Jurkat, Clone E6-1 (cell line): ENCODE measurements at regions not wholly inside any gene's neighbourhood (a gene's known extent, or its start where the extent isn't known, plus 50 kb on each side); places are given as distances from the start of the nearest gene placed in this dataset.
"Not testable (repeated sequence)": the region's sequence is repeated elsewhere in the genome, so short reads cannot be mapped to it uniquely, and the experiment has no call there.

Experiments used
- DNase-seq: peaks from one replicate; pipeline ENCODE4 v3.0.0-alpha.2; 2011; ENCODE audit warnings: low read depth, low spot score
- H3K4me3 ChIP-seq: 2 replicates; pipeline ENCODE4 v1.5.1; 2011; ENCODE audit warnings: mild to moderate bottlenecking, low read length, control low read depth, moderate library complexity

DNA sequence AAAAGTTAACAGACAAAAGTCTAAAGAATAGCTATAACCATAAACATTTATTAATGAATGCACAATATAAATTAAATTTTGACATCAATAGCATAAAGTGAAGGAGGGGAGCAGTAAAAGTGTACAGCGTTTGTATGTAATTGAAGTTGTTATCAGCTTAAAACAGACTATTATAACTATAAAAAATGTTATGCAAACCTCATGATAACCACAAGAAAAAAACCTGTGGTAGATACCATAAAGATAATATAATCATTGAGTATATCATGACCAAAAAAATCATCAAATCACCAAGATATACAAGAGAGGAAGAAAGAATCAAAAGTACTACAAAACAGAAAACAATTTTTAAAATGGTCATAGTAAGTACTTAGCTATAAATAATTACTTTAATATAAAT, 122.1 kb upstream of the ID2 start:
- no peak for DNase-seq

DNA sequence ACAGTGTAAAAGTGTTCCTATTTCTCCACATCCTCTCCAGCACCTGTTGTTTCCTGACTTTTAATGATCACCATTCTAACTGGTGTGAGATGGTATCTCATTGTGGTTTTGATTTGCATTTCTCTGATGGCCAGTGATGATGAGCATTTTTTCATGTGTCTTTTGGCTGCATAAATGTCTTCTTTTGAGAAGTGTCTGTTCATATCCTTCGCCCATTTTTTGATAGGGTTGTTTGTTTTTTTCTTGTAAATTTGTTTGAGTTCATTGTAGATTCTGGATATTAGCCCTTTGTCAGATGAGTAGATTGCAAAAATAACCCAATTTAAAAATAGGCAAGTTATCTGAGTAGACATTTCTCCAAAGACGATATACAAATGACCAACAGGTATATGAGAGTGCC, 120.2 kb upstream of the ID2 start:
- not testable (repeated sequence) for DNase-seq, H3K4me3 ChIP-seq

More for the DNA sequence above, 122.1 kb upstream of the ID2 start:
- no peak overlapping the region for H3K4me3 ChIP-seq

DNA sequence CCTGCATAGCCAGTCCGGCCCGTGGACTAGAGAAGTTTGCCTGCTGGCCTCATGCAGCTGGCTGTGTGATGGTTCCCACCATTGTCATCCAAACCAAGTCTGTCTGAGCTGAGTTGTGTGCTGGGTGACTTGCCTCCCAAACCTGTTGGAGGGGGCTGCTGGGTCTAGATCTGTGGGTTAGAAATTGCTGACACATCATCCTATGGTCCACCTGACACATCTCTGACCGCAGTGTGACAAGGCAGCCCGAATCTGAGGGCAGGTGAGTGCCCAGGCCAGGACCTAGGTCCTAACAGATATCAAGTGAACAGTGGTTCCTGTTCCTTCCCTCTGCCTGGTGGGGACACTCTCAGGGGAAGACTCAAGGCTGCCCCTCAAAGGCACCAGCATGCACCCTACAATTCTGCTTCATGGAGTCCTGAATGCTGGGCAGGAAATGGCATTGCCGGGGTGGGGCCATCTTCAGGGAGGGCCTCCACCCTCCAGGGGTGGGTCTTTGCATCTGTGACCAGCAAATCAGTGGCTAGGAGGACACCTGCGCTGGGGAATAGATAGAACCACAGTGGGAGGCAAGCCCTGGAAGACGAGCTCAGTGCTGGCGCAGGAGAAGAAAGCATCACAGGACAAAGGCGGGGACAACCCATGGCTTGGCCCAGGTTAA, 117.9 kb upstream of the ID2 start:
- no peak overlapping the region for H3K4me3 ChIP-seq
- DNase-seq: no peak

DNA sequence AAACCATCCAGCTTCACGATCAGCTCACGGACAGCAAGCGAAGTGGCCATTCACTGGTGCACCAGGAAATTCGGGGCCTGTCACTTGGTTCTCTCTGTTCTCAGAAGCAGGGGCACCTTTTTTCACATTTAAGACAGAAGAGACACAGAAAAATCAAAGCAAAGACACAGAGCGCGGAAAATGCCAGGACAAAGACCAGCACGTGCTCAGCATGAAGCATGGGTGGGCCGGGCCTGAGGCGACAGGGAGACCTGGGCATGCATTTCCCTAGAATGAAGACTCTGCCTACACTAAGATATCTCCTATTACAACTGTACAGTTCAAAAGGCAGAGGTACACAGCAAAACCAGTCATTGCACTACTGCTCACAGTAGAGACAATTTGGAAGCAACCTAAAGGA, 117.4 kb upstream of the ID2 start:
- no peak overlapping the region for H3K4me3 ChIP-seq
- DNase-seq: no peak

DNA sequence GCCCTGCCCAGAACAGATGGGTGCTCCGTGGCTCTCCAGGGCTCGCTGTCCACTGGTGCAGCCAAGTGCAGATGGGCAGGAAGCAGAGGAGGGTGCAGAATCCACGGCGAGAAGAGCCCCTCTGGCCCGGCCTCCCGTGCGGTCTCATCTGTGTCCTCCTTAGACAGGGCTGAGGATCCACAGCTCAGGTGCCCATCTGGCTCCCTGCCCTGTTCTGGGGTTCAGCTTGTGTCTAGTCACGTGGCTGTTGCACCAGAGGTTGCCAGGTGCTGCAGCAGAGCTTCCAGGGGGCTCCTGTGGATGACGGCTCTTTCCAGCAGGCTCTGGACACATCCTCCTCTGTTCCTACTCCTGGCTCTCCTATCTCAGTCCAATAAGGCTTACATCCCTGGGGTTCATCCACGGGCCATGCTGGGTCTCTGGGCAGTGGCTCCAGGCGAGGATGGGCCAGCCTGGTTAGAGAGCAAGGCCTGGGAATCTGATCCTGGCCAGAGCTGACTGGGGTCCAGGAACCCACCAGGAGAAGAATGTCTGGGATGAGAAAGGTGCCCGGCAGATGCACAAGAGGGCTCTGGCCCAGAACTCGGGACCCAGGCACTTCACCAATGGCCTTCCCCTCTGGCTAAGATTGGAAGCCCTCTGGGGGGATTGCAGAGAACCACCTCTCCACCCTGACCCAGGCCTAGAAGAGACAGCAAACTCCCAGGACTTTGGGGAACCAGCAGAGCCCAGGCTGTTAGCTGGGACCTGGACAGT, 116.3 kb upstream of the ID2 start:
- H3K4me3 ChIP-seq: no peak overlapping the region
- DNase-seq: no peak

DNA sequence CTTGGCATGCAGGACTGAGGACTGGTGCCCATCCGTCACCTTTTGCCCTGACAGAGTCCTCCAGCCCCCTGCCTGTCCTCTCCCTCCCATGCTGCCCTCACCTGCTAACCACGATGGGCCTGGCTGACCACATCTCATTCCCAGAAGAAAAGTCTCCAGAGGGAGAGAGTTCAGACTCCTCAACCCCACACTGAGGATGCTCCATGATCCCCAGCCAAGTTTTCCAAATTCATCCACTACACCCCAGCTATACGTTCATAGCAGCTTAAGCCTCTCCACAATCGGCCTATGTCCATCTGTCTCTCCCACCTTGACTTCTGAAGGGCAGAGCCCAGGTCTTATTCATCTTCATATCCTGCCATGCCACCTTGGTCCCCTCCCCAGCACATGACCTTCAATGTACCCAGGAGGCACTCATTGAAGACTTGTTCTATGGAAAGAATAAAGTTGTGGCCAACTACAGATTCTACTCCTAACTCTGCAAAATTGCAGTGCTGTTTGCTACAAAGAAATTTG, 115.6 kb upstream of the ID2 start:
- no peak for DNase-seq
- H3K4me3 ChIP-seq: no peak overlapping the region

DNA sequence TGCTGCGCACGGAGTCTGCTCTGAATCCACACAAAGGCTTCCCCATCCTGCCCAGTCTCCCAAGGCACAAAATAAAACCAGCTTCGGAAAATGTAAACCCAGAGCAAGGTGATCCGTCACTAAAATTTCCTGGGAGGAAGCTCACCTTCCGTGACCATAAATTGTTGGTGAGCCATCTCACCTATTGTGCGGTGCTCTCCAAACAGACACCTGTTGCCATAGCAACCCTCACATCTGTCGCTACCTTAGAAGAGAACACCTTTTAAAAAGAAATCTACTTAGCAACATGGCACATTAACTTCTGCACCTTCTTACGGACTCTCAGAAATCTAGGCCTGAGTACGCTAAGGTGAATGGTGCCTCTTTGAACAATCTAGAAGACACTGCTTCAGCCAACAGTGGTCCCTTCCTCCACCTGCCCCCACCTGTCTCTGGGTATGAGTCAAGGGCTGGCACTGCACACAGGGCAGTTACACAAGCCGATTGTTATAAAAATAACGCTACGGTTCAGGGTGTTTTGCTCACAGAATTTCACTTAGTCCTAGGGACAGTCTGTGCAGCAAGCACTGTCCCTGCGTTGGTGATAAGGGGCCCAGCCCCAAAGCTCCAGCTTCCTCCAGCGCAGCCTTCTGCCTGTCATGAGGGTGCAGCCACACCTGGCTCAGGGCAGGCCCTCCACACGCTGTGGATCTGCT, 114.9 kb upstream of the ID2 start:
- H3K4me3 ChIP-seq: no peak overlapping the region
- no peak for DNase-seq

DNA sequence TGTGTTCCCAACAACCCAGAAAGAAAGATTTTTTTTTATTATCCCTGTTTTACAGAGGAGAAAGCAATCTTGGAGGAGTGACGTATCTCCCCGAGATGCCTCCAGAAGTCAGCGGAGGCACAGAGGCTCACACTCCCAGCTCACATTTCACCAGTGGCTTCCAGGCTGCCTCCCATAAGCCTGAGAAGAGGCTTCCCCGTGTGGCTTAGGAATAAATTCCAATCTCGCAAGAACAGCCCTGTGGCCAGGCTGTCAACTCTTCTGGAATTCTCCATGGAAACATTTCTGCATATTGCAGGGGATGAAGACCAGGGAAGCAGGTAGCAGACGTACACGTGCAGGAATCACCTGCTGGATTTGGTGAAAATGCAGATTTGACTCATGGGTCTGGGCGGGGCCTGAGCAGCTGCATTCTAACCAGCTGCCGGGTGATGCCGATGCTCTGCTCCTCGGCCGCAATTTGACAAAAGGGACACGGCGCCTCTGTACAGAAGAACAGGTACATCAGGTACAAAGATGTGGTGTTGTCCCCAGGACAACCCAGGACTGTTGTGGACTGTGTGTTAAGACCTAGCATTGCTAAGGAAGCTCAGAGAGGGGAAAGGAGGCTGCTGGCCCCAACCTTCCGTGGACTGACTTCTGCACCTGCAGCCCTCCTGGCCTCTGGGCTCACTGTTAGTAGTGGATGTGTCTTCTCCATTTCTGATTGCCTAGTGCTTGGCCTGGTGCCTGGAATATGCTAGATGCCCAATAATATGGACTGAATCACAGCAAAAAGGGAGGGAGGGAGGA, 114.2 kb upstream of the ID2 start:
- no peak overlapping the region for H3K4me3 ChIP-seq
- no peak for DNase-seq

DNA sequence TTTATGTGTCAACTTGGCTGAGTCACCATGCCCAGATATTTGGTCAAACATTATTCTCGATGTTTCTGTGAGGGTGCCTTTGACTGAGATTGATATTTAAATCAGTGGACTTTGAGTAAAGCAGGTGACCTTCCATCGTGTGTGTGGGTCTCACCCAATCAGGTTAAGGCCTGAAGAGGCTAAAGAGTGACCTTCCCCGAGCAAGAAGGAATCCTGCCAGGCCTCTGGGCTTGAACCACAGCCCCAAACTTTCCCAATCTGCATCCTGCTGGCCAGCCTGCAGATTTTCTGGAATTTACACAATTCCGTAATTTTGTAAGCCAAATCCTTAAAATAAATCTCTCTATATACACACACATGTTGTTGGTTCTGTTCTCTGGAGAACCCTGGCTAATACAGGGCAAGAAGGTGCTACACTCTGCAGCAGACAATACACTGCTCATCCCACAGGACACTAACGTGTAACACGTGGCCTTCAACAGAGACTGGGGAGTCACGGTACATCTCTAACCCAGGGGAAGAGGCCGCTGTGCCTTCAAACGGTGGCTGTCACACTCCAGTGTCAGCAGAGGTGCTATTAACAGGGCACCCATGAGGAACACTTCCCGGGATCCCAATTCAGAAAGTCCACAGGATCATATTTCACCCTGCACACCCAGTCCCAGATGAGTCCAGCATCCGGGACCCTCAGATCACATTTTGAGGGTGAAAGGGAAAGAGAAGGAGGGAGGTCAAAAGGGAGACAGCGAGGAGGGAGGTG, 113.1 kb upstream of the ID2 start:
- no peak for DNase-seq
- no peak overlapping the region for H3K4me3 ChIP-seq

DNA sequence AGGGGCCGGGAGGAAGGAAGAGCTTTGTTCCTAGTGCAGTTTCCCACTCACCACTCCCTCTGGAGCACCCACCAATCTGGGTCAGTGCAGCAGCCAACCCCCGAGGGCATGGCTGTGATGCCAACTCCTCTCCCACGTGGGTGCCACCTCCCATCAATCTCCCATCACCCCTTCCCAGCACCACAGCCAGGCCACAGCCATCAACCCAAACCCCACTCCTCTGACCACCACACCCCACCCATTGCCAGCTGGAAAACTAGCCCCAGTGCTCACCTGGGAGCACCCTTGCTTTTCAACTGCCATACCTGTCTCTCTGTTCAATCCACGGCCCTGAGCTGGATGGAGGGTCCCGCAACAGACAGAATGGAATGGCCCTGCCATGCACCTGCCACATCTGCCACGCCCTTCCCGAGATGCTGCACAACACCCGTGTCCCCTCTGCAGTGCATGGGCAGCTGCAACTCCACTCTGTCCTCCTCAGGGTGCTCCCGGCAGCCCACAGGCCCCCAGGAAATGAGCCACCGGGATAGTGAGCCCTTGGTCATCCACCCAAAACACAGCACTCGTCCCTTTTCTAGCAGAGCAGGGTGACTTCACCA, 112.4 kb upstream of the ID2 start:
- no peak for DNase-seq
- no peak overlapping the region for H3K4me3 ChIP-seq

DNA sequence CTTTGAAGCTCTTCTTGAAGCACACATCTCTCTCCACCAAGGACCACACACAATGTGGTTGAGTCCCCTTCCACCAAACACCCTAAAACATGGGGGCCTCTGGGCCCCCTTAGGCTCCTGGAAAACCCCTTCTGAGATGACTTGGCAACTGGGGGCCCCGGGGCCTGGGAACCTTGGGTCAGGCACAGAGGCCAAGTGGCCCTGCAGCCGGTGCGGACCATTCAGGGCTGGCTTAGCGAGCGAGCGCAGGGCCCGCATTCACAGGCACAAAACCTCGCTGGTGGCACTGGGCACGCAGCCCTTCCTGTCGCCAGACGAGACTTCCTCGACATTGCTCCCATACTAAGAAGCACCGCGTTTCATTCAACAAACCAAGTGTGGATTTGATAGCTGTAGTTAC, 111.2 kb upstream of the ID2 start:
- no peak overlapping the region for H3K4me3 ChIP-seq
- DNase-seq: no peak

DNA sequence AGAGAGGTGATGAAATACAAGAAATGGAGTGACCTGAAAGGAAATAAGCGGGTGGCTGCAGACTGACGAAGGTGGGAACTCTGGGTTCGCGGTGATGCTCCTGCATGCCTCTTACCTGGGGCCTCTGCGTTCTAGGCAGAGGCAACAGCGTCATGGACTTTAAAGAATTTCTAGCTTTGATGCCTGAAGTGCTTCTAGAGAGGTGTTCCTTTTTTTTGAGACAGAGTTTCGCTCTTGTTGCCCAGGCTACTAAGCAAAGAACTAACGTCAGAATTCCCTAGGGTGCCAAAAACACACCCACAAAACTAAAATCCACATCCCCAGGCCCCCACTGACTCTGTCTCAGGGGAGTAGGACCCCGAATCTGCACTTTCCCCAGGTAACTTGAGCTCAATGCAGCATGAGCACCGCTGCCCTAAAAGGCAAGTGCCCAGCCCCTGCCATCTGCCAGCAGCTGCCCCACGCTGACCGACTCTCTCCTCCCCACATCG, 110.5 kb upstream of the ID2 start:
- DNase-seq: no peak
- H3K4me3 ChIP-seq: no peak overlapping the region

DNA sequence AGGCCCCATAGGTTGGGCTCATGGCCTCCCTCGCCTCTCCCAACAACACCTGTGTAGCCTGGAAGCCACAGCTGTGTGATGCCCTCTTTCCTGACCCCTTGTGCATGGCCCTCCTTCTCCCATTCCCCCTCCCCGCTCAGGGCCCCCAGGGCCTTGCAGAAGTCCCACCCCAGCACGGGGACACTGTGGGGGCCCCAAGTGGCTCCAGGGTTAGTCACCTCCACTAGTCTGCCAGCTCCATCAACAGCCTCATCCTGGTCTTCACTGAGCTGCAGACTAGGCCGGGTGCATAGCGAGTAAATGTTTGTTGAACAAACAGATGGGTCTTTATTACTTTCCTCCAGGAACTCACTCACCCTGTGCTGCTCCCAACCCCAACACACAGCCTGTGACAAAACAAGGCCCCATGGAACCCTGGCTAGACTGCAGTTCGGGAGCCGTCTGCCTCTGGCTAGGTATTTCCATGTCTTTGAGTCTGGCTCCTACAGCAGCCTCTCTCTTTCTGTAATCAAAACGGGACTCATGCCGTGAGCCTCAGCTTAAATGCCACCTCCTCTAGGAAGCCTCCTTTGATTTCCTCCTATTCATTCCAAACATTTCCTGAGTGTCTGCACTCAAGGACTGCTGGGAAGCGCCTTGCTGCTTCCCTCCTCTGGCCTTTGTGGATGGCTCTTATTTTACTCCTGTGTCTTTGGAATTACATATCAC, 109.9 kb upstream of the ID2 start:
- no peak overlapping the region for H3K4me3 ChIP-seq
- DNase-seq: no peak

DNA sequence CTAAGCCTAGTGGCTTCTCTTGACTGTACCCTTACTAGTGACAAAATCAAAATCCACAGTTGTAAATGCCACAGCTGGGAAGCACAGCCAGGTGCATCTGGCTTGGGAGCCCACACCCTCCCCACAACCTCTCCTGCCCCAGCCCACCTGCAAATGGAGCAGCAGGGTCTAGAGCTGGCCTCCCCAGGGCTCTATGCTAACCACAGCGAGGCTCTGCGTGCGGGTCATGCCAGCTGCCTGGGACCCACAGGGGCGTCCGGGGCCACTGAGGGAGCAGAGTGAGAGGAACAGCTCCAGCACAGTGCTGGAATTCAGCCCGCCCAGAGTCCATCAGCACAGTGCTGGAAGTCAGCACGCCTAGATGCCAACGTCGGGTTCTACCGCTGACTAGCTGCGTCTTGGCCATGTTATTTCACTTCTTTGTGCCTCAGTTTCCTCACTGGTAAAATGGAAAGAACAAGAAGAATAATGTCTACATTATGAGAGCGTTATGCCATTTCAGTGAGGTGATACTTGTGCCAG, 109.1 kb upstream of the ID2 start:
- peak; percentile 78 for DNase-seq
- no peak overlapping the region for H3K4me3 ChIP-seq

DNA sequence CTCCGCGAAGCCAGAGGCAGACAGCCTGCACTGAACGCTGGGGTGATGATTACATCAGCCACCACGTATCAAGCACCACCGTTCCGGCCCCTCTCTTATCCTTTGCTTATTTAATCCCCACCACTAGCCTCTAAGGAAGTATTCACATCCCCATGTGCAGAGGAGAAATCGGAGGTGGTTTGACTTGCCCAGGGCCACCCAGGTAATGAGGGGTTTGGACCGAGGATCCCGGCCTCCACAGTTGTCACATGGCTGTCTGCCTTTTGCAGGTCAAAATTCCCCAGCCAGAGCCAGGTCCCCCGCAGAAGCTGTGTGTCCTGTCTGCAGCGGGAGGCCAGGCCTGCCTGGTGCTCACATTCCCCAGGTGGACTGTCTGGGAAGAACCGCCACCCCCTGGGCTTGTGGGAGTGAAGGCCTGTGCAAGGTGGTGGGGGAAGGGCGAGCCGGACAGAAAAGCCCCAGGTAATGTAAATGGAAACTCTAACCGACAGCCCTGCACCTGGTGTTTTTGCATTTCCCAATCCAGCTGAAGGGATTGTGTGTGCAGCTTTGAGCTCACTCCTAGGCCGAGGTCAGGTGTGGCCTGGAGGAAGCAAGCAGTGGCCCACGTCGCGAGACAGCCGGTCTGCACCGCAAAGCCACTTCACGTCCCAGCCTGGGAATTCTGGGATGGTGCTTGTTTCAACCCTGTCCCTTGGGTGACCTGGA, 108.5 kb upstream of the ID2 start:
- DNase-seq: no peak
- H3K4me3 ChIP-seq: no peak overlapping the region

DNA sequence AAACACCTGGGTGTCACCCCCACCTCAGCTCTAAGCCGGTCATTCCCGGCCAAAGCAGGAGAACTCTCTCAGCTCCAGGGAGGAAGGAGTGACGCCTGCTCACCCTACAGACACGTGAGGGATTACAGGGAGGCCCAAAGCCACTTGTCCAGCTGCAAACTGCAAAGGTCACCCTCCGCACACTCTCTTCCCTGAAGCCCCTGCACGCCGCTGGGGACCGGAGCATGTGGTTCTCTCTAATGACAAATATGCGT, 108.0 kb upstream of the ID2 start:
- no peak overlapping the region for H3K4me3 ChIP-seq
- DNase-seq: no peak
